Effector memory CD4-positive, alpha-beta T cell (primary cell): ENCODE measurements at regions not wholly inside any gene's neighbourhood (a gene's known extent, or its start where the extent isn't known, plus 50 kb on each side); places are given as distances from the start of the nearest gene placed in this dataset.

Experiments
- DNase-seq, 3 donors: peaks; one replicate each; pipeline ENCODE4 v3.0.0-alpha.2; 2020
- H3K27ac ChIP-seq: 2 replicates; pipeline ENCODE4 v1.7.0; 2013; ENCODE audit warnings: mild to moderate bottlenecking, low read length, moderate library complexity; ENCODE audit not compliant: insufficient read depth, poor library complexity, severe bottlenecking
- H3K27me3 ChIP-seq: replicated peaks from 2 replicates; pipeline ENCODE4 v1.7.0; 2013; ENCODE audit warnings: mild to moderate bottlenecking, low read length; ENCODE audit not compliant: insufficient read depth, control insufficient read depth, poor library complexity, severe bottlenecking
- H3K36me3 ChIP-seq: 2 replicates; pipeline ENCODE4 v1.7.0; 2013; ENCODE audit warnings: mild to moderate bottlenecking, low read length, moderate library complexity; ENCODE audit not compliant: control insufficient read depth, insufficient read depth
- H3K4me1 ChIP-seq: 2 replicates; pipeline ENCODE4 v1.7.0; 2013; ENCODE audit warnings: low read length, mild to moderate bottlenecking; ENCODE audit not compliant: control insufficient read depth, insufficient read depth, poor library complexity, severe bottlenecking
- H3K4me3 ChIP-seq: 2 replicates; pipeline ENCODE4 v1.7.0; 2013; ENCODE audit warnings: low read length, low read depth, mild to moderate bottlenecking; ENCODE audit not compliant: insufficient read depth, poor library complexity, severe bottlenecking
- H3K9me3 ChIP-seq: 2 replicates; pipeline ENCODE4 v1.7.0; 2013; ENCODE audit warnings: mild to moderate bottlenecking, low read length, moderate library complexity; ENCODE audit not compliant: control insufficient read depth

DNA sequence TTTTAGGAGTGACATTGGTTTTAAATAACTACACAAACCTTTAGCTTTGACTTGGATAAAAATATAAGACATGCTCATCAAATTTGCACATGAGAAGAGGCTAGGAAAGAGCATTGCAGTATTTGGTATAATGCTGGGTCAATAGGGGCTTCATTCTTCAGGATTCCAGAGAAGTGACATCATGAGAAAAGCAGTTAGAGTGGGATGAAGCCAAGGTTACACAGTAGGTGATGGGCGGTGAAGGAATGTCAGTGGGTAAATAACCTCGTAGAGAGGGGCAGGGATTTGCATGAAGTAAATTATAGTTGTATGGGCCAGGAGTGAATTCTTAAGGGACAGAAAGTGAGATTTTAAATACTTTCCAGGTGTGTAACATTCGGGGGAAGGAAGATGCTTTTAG is 216.2 kb downstream of the RFPL4B start:
- H3K9me3 ChIP-seq, result no peaks in the 10 kb centered on the region
- DNase-seq, result no peak
- H3K4me1 ChIP-seq, result no peaks in the 10 kb centered on the region
- no peaks in the 10 kb centered on the region for H3K27me3 ChIP-seq
- H3K27ac ChIP-seq, result no peak overlapping the region
- no peaks in the 10 kb centered on the region for H3K36me3 ChIP-seq
- no peak overlapping the region for H3K4me3 ChIP-seq

GRCh38 chr6:112568066-112568465 is 220.9 kb downstream of the RFPL4B start:
- Histone ChIP-seq H3K27me3 (no peaks in the 10 kb centered on the region), H3K9me3 (no peaks in the 10 kb centered on the region), H3K4me1 (no peaks in the 10 kb centered on the region), H3K27ac (no peak overlapping the region), H3K4me3 (no peak overlapping the region), H3K36me3 (no peaks in the 10 kb centered on the region)
- no peak for DNase-seq

GRCh38 chr6:112571488-112572270 is 224.5 kb downstream of the RFPL4B start:
- Histone ChIP-seq H3K36me3 (no peaks in the 10 kb centered on the region), H3K4me1 (no peaks in the 10 kb centered on the region), H3K9me3 (no peaks in the 10 kb centered on the region), H3K4me3 (no peak overlapping the region), H3K27me3 (no peaks in the 10 kb centered on the region), H3K27ac (no peak overlapping the region)
- no peak for DNase-seq

DNA sequence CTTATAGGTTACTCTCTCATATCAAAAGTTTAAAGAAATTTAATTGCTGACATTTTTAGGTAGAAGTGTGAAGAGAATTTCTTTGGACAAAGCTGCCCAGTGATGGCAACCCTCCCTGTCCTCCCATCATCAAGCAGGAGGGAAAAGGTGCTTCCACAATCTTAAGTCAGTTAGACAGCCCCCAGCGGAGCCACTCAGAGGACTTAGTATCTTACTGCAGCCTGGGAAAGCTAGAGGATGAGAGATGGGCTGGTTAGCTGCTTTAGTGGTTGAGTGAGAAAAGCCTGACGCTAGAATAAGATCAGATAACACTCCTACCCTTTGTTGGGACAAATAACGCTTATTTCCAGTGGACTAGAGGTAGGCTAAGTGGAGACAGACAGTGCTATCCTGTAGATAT is 227.1 kb downstream of the RFPL4B start:
- no peaks in the 10 kb centered on the region for H3K27me3 ChIP-seq
- H3K36me3 ChIP-seq, result no peaks in the 10 kb centered on the region
- H3K9me3 ChIP-seq, result no peaks in the 10 kb centered on the region
- no peaks in the 10 kb centered on the region for H3K4me1 ChIP-seq
- H3K27ac ChIP-seq, result no peak overlapping the region
- DNase-seq, result no peak
- no peak overlapping the region for H3K4me3 ChIP-seq

DNA sequence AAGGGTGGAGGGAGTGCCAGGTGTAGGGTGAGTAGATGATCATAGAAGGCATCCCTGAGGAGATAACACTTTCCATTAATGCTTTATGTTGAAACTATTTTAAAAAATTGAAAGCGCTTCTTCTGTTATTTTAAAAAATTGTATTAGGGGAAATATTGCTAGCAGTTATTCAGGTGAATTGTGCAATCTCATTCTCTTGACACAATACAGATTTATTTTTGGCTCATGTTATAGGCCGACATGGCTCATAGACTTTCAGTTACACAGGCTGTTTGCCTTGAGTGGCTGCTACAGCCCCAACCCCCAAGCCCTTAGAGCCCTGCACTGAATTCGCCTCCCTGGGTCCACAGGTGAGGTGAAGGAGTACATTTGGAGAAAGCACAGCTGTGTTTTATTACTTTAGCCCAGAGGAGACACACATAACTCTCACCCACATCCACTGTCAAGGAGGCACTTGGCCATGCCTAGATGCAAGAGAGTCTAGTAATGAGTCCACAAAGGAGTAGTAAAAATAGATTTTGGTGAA is 228.2 kb downstream of the RFPL4B start:
- no peaks in the 10 kb centered on the region for H3K36me3 ChIP-seq
- H3K27me3 ChIP-seq, result no peaks in the 10 kb centered on the region
- H3K27ac ChIP-seq, result no peak overlapping the region
- no peaks in the 10 kb centered on the region for H3K9me3 ChIP-seq
- H3K4me1 ChIP-seq, result no peaks in the 10 kb centered on the region
- no peak overlapping the region for H3K4me3 ChIP-seq
- no peak for DNase-seq

DNA sequence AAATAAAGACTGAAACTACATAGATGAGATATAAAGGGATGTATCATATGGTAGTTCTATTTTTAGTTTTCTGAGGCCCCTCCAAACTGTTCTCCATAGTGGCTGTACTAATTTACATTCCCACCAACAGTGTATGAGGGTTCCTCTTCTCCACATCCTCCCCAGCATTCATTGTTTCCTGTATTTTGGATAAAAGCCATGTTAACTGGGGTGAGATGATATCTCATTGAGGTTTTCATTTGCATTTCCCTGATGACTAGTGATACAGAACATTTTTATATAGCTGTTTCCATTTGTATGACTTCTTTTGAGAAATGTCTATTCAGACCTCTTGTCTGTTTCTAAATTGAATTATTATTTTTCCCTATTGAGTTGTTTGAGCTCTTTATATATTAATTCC is 229.3 kb downstream of the RFPL4B start:
- no peaks in the 10 kb centered on the region for H3K4me1 ChIP-seq
- H3K36me3 ChIP-seq, result no peaks in the 10 kb centered on the region
- no peaks in the 10 kb centered on the region for H3K27me3 ChIP-seq
- H3K9me3 ChIP-seq, result no peaks in the 10 kb centered on the region
- DNase-seq, result no peak
- H3K4me3 ChIP-seq, result no peak overlapping the region
- H3K27ac ChIP-seq, result no peak overlapping the region

- DNase-seq, result no peak
These were observed 232.5 kb downstream of the RFPL4B start for GRCh38 chr6:112579601-112580000.

GRCh38 chr6:112581015-112581414 is 233.9 kb downstream of the RFPL4B start:
- Histone ChIP-seq H3K4me3 (no peak overlapping the region), H3K36me3 (no peaks in the 10 kb centered on the region), H3K9me3 (no peaks in the 10 kb centered on the region), H3K27me3 (no peaks in the 10 kb centered on the region), H3K27ac (no peak overlapping the region), H3K4me1 (no peaks in the 10 kb centered on the region)
- DNase-seq, result no peak

More at GRCh38 chr6:112579601-112580000, 232.5 kb downstream of the RFPL4B start:
- Histone ChIP-seq H3K27me3 (no peaks in the 10 kb centered on the region), H3K27ac (no peak overlapping the region), H3K4me3 (no peak overlapping the region), H3K4me1 (no peaks in the 10 kb centered on the region), H3K9me3 (no peaks in the 10 kb centered on the region), H3K36me3 (no peaks in the 10 kb centered on the region)

- Histone ChIP-seq H3K27me3 (no peaks in the 10 kb centered on the region), H3K27ac (no peak overlapping the region), H3K4me3 (no peak overlapping the region), H3K36me3 (no peaks in the 10 kb centered on the region), H3K9me3 (no peaks in the 10 kb centered on the region), H3K4me1 (no peaks in the 10 kb centered on the region)
- no peak for DNase-seq
These were observed 243.2 kb downstream of the RFPL4B start for GRCh38 chr6:112590326-112590725.

DNA sequence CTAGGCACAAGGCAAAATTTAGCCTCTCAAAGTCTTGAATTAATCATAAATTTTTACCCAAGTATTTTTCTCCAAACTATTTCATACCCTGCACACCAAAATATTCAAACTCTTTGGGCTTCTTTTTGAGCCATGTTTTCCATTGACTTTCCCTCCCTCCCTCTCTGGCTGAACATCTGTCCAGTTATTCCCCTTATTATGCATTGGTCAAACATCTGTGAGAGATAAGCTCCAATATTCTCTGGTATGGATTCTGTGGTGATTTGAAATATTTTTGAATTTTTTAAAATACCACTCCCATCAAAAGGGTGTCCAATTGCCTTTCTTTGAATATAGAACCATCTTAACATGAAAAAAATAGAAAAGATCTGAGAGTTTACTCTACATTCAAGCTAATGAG is 244.2 kb downstream of the RFPL4B start:
- Histone ChIP-seq H3K4me3 (no peak overlapping the region), H3K36me3 (no peaks in the 10 kb centered on the region), H3K4me1 (no peaks in the 10 kb centered on the region), H3K9me3 (no peaks in the 10 kb centered on the region), H3K27me3 (no peaks in the 10 kb centered on the region), H3K27ac (no peak overlapping the region)
- no peak for DNase-seq
